ENCODE measurements at regions not wholly inside any gene's neighbourhood (a gene's known extent, or its start where the extent isn't known, plus 50 kb on each side); places are given as distances from the start of the nearest gene placed in this dataset.

DNA sequence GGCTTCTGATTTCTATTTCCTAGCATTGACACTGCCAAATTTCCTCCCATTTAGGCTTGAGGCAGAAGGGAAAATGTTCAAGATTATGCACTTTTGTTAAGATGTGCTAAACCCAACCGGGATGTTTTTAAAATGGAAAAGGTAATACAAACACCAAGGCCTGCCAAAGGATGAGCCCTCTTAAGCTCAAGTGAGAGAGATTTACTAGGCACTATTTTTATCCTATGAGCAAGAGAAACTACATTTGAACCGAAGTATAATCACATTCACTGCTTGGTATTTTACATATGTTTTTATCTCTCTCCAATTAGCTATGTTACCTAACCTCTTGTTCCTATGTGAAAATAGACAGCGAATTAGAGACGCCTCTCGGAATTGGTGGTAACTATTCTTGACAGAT, 295.8 kb downstream of the GABRB3 start:
- TF ChIP-seq, protein P1, sequence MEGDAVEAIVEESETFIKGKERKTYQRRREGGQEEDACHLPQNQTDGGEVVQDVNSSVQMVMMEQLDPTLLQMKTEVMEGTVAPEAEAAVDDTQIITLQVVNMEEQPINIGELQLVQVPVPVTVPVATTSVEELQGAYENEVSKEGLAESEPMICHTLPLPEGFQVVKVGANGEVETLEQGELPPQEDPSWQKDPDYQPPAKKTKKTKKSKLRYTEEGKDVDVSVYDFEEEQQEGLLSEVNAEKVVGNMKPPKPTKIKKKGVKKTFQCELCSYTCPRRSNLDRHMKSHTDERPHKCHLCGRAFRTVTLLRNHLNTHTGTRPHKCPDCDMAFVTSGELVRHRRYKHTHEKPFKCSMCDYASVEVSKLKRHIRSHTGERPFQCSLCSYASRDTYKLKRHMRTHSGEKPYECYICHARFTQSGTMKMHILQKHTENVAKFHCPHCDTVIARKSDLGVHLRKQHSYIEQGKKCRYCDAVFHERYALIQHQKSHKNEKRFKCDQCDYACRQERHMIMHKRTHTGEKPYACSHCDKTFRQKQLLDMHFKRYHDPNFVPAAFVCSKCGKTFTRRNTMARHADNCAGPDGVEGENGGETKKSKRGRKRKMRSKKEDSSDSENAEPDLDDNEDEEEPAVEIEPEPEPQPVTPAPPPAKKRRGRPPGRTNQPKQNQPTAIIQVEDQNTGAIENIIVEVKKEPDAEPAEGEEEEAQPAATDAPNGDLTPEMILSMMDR (IDR thresholded peaks at IDR 0.05; ENCODE audit: low read depth, low read length): no peak
- no peak overlapping the region for H3K4me3 ChIP-seq (replicated peaks in 1 of 2; ENCODE audit: low read depth in 2 of 2, low read length in 2 of 2)
- DNase-seq (ENCODE audit: low read depth in 2 of 2): no peak

DNA sequence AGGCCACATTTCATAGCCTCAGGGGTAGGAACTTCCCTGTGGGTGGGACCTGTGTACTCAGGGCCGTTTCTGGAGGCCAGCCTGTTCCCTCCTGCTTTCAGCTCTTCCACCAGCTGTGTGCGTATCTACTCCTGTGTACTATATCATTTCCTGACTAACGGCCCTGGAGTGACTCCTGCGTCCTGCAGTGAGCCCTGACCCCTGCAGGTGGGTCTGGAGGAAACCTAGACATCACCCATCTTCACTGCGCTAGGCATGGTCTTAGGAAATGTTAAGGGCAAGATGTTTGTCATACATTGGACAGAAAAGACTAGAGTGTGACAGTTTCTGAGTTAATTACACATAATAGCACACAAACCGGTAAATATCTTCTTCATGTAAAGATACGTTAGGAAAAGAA, 297.3 kb downstream of the GABRB3 start:
- H3K4me3 ChIP-seq (replicated peaks in 1 of 2; ENCODE audit: low read depth in 2 of 2, low read length in 2 of 2): no peak overlapping the region
- DNase-seq (ENCODE audit: low read depth in 2 of 2): no peak
- TF ChIP-seq, protein P1 (IDR thresholded peaks at IDR 0.05; ENCODE audit: low read depth, low read length): no peak

DNA sequence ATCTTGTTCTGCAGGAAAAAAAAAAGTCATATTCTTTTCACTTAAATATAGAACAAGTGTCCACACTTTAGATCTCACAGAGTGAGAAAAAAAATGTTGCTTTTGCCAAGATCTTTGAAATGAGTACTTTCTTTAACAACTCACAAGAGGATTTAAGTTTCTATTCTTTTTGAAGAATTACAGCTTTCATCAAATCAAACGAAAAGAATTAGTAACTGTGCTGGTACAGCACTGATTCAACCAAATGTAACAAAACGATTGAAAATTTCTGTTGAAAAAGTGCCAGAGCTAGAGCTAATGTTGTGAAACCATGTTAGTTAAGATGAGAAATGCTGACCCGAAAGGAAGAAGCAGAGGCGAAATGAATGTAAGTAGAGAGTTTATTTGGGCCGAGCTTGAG, 300.2 kb downstream of the GABRB3 start:
- TF ChIP-seq, protein P1 (IDR thresholded peaks at IDR 0.05; ENCODE audit: low read depth, low read length): no peak
- no peak overlapping the region for H3K4me3 ChIP-seq (replicated peaks in 1 of 2; ENCODE audit: low read depth in 2 of 2, low read length in 2 of 2)
- no peak for DNase-seq (ENCODE audit: low read depth in 2 of 2)

DNA sequence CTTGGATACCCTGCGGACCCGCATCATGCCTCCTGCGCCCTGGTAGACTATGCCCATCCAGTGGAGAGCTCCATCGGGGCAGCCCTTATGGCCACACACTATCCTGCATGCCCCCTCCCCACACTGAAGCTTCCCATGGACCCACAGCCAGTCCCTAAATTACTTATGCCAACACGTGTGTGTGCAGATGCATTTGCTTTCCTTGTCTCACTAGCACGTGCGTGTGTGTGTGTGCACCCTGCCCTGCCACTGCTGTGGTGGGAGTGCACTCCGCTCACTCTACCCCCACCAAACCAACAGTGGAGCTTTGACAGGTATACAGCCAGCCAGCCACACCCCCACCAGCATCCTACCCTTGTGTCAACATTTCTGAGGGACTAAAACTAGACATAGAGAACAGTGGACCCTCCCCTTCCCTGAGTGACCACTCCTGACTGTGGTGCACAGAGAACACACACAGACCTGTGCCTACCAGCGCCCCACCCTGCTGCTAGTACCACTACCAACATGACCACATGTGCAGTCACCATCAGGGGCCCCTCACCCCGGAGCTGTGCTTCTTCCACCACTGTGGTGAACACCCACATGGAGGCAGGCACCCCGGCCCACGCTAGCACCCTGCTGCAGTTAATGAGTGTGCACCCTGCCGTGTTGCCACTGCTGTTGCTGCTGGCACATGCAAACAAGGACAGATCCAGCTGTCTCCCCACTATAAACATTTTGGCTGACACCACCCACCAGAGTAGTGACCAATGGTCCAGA, 310.8 kb downstream of the GABRB3 start:
- TF ChIP-seq, protein P1 (IDR thresholded peaks at IDR 0.05; ENCODE audit: low read depth, low read length): no peak
- no peak overlapping the region for H3K4me3 ChIP-seq (replicated peaks in 1 of 2; ENCODE audit: low read depth in 2 of 2, low read length in 2 of 2)
- DNase-seq (ENCODE audit: low read depth in 2 of 2): no peak

DNA sequence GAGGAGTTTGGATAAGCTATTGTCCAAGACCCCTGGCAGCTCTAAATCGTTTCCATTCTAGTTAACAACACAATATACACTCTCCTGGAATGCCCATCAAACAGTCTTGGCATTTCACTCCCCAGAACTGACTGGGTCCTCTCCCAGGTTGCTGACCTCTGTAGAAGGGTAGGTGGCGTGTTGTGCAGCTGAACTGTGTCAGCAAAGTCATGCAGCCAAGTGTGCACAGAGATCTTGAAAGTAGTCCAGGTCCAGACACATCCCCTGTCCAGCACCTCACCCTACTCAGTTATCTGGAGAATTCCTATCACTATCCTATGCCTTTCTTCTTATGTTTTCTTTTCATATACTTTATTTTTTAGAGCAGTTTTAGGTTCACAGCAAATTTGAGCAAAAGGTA, 312.7 kb downstream of the GABRB3 start:
- DNase-seq (ENCODE audit: low read depth in 2 of 2): no peak
- TF ChIP-seq, protein P1 (IDR thresholded peaks at IDR 0.05; ENCODE audit: low read depth, low read length): no peak
- no peak overlapping the region for H3K4me3 ChIP-seq (replicated peaks in 1 of 2; ENCODE audit: low read depth in 2 of 2, low read length in 2 of 2)

DNA sequence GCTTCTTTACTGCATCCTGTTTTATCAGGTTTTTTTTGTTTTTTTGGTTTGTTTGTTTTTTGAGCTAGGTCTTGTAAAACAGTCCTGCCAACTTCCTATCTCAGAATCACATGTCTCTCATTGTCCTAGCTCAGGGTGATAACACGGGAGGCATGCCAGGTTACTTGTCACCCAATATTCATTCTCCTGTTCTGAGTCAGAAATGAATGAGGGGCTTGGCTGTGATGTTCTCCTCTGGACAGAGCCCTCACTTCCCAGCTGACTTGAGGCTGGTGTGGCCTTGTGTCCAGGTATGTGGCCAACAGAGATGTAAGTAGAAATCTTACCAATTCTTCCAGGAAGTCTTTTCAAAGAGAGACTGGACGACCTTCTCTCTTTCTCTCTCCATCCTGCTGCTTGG, 317.0 kb downstream of the GABRB3 start:
- H3K4me3 ChIP-seq (replicated peaks in 1 of 2; ENCODE audit: low read depth in 2 of 2, low read length in 2 of 2): no peak overlapping the region
- DNase-seq (ENCODE audit: low read depth in 2 of 2): no peak
- TF ChIP-seq, protein P1 (IDR thresholded peaks at IDR 0.05; ENCODE audit: low read depth, low read length): no peak

DNA sequence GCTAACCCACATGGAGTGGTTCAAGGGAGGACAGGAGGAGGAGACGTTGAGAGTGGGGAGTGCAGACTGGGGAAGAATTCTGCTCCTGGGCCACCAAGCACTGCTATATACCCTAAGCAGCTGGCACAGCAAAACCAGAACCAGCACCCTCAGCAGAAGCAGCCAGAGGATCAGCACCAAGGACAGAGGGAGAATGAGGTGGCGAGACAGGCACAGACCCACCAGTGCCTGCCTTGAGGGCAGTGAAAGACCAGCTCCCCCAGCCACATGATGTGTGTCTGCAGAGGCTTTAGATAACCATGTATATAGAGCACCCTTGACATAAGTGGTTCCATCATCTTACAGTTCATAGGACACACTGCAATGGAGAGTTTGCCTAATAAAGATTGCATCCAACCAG, 319.0 kb downstream of the GABRB3 start:
- H3K4me3 ChIP-seq (replicated peaks in 1 of 2; ENCODE audit: low read depth in 2 of 2, low read length in 2 of 2): no peak overlapping the region
- no peak for DNase-seq (ENCODE audit: low read depth in 2 of 2)
- TF ChIP-seq, protein P1 (IDR thresholded peaks at IDR 0.05; ENCODE audit: low read depth, low read length): no peak
